GM21717 (cell line): ENCODE measurements at regions not wholly inside any gene's neighbourhood (a gene's known extent, or its start where the extent isn't known, plus 50 kb on each side); places are given as distances from the start of the nearest gene placed in this dataset.

ENCODE experiments used
- ATAC-seq: cut with Tn5 transposase; IDR thresholded peaks from one replicate; pipeline ENCODE4 v1.9.1; 2021; ENCODE audit warnings: mild to moderate bottlenecking, moderate library complexity; ENCODE audit not compliant: unreplicated experiment

- no peak for ATAC-seq
Observed at GRCh38 chr21:38920631-38921398, 115.1 kb downstream of the ETS2 start.

DNA sequence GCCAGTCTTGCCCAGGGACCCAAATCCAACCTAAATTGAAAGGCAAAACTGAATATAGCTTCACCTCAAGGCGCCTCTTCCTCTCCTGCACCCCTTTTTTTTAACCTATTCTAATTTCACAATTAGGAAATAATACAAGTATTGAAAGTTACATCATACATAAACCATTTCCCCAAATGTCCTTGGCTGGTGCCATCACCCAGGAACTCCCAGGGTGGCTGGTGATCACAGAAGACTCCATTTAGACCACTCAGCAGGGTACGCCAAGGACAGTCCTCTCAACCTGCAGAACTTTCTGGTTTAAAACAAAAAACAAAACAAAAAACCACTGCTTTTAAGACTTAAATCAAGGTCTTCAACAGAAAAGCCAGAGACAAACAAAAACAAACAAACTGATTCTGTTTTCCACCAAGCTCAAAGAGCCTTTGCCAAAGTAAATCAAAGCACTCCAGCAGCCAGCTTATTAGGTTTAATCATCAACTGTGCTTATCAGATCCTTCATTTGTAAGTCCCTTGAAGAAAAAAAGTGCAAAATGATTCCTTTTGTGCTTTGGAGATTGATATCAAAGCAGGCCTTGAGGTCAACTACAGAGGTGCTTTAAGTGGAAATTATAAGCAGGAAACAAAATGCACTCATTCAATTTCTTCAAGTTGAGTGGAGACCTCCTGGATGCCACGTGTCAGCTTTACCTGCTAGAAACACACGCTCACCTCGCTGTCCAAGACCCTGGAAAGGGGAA, 113.0 kb downstream of the ETS2 start:
- no peak for ATAC-seq

DNA sequence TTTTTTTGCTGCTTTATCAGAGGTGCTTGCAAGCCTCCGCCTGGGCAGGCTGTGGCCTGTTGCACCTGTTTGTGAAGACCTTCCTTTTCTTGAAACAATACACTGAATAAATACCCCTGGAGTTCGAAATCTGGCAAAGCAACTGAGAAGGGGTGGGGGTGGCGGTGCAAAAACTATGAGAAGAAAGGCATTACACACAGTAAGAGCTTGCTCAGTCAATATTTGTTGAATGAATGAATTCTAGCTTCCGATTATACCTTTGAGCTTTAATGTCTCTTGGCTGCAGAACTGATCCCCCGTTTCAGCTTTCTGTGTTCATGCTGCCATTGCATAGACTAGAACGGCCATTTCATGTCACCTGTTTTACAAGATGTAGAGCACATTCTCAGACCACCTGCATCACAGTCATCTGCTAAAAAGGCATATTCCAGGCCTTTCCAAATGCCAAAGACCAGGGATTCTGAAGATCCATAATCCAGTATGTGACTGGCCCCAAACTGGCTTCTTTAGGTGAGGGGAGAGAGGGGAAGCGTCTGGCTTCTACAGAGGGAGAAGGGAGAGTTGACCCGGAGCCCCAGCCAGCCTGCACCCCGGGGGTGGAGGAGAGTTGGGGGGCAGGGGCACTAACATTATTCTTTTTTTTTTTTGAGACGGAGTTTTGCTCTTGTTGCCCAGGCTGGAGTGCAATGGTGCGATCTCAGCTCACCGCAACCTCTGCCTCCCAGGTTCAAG, 111.5 kb downstream of the ETS2 start:
- no peak for ATAC-seq

DNA sequence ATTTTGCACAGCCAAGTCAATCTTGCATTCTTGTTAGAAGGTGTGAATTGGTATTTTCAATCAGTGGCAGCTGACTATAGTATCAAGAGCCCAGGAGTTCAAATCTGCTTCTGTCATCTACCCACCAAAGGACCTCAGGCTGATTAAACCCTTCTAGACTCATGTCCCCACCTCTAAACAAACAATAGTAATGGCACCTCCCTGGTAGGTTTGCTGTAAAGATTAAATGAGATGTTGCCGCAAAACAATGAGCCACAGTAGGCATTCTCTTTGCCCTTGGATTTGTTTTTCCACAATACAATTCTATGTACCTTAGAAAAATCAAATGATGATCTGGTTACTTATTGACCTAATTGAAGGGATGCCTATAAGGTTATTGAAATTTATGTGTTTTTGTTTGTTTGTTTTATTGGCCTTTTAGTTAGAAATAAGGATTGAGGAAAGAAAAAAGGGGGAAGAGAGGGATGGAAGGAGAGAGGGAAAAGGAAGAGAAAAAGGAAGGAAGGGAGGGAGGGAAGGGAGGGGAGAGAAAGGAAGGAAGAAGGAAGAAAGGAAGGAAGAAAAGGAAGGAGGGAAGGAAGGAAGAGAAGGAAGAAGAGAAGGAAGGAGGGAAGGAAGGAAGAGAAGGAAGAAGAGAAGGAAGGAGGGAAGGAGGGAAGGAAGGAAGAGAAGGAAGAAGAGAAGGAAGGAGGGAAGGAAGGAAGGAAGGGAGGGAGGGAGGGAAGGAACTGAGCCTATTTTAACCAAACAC, 110.7 kb downstream of the ETS2 start:
- no peak for ATAC-seq

- no peak for ATAC-seq
Observed at GRCh38 chr21:38915546-38915945, 109.8 kb downstream of the ETS2 start.

GRCh38 chr21:38914528-38915293, 109.0 kb downstream of the ETS2 start:
- ATAC-seq: no peak

DNA sequence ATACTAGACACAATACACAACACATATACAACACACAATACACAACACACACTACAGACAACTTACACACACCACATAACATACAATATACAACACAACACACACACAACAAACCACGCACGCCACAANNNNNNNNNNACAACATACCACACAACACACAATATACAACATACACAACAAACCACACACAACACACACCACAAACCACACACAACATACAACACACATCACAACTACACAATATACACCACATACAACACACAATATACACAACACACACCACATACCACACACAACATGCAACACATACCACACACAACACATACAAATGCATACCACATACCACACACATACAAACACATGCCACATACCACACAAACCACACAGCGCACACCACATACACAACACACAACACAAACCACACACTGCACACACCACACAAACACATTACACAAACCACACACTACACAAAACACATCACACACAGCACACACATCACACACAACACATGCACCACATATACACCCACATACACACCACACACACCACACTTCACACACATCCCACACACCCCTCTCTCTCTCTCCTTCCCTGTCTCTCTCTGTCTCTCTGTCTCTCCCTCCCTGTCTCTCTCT, 108.3 kb downstream of the ETS2 start:
- ATAC-seq: no peak

DNA sequence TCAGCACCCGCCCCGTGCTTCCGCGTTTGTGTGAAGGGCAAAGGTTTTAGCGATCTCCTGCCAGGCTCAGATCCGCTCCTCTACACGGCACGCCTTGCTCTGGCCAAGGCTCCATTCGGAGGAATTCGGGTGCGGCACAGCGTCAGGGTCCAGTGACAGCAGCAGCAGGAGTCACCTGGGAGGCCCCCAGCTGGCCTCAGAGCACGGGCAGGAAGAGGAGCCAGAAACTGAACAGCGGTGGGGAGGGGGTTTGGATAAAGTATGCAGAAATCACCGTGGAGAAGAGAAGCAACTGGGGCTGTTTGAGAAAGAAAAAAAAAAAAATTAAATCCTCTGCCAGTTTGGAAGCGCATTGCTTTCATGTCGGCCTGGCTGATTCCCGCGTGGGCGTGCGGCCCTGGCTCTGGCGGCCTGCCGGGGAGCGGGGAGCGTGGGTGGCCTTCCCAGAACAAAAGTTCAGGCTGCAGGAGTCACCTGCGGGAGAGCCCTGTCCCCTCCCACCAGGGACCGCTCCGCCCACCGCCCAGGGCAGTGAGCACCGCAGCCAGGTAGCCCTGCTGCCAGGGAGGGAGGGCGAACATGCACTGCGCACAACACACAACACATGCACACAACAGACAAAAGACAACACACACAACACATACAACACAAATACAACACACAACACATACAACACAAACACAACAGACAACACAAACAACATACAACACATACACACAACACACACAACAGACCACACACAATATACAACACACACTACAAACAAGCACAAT, 107.6 kb downstream of the ETS2 start:
- ATAC-seq: no peak

DNA sequence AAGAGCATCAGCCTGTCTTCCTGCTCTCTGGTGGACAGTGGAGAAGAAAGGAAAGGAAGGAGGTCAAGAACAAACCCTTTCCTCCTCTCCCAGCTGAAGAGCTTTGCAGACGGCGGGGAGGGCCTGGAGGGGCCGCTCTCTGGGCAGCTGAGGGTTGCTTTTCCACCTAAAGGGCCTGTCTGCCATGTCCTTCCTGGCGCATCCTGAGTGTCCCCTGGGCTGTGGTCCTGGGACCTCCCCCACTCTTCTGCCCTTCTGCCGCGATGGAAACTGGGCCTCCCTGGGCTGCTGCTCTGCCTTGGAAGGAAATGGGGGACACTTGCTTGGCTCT, 107.0 kb downstream of the ETS2 start:
- no peak for ATAC-seq

DNA sequence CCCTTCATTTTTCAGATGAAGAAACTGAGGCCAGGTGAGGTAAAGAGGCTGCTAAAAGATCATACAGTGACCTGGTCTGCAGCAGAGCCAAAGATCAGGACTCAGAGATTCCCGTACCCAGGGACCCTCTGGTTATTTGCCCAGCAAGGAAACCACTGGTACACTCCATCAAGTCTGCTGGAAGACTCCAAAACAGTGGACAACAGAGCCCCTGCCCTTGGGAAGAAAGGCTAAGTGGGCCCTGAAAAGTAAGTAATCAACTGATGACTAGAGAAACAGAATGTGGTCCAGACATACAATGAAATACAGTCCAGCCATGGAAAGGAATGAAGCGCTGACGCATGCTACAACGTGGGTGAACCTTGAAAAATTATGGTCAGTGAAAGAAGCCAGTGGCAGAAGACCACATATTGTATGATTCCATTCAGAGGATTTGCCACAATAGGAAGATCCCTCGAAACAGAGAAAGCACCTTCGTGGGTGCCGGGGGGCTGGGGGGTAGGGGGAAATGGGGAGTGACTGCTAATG, 106.4 kb downstream of the ETS2 start:
- ATAC-seq: no peak

DNA sequence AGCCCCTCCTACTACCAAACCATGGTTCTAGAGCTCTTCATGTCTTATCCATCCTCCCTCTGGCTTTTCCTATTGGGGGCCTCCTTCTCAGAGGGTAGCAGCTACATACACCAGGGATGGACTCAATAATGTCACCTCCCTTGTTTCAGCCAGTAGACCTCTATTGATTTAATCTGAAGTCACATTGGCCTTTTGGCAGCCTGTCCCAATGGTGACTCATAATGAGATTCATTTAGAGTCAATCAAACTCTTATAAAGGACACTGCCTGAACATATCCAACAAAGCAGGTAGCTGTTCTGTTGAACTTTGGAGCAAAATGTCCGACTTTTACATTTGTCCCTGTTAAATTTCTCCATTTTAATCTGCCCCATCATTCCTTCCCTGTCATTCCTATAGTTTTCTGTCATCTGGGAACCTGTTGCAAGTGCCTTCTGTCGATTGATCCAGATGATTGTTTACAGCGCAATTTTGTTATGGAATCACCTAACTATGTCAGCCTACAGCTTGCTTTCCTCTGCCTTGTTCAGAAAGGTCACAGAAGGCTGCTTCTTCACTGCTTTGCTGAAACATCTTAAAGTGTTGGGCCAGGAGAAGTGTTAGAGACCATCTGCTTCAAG, 105.9 kb downstream of the ETS2 start:
- ATAC-seq: no peak

DNA sequence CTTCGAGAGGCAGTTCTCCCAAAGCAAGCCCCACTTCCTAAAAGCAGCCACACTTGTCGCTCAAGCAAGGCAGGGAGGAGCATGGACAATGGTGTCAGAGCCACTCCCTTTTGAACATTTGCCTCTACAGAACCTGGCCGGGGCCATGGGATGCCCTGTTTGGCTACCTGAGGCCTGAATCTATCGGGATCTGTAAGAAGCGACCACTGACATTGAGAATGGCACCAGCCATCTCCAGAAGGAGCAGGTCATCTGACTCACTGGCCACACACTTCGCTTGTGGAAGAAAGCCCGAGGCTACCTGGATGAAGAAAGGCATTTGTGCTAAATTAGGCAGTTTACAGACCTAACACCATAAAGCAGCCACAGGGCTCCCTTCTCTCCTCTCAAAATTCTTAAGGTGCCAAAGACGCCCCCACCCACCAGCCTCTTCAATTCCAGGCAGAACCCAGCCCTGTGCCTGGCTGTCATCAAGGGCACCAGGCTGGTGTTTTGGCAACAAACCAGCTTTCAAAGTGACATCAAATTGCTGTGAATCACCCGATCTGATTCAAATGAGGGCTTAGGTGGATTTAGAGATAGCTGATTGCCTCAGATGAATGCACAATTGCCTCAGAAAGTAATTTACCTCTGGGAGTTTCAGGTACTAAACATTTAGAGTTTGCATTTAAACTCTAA, 104.8 kb downstream of the ETS2 start:
- ATAC-seq: no peak

GRCh38 chr21:38909929-38910328, 104.2 kb downstream of the ETS2 start:
- no peak for ATAC-seq

- no peak for ATAC-seq
Observed at GRCh38 chr21:38909109-38909508, 103.4 kb downstream of the ETS2 start.

DNA sequence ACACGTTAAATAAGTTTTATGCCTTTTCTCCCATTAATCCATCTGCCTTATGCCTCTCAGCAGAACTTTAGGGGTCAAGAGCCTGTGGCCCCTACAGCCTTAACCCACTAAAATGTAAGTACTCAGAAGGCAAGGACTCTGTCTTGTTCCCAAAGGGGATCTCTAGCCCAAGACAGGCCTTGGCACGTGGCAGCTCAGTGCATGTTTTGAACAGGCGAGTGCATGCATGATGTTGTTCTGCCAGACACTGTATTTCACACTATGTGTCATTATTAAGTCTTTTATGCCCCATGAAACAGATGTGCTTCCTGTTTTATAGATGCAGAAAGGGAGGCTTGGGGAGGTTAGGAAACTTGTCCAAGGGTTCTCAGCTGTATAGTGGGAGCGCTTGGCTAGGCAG, 102.8 kb downstream of the ETS2 start:
- ATAC-seq: no peak

DNA sequence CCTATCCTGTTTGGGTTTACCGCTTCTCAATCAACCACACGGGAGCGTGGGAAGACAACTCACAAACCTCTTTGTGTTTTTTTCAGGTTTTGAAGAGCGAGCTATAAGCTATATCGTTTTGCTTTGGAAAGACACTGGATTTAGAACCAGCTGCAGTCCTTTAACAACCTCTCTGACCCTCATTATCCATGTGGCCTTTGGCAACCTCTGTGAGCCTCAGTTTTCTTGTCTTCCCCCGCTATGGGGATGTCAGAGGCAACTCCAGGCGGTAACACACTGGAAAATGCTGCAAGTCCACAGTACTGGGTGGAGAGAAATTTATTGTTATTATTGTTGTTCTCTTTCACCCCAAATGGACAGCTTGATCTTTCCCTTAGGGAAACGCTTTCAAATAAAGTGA, 100.0 kb downstream of the ETS2 start:
- no peak for ATAC-seq

- no peak for ATAC-seq
Observed at GRCh38 chr21:38905328-38905727, 99.6 kb downstream of the ETS2 start.

GRCh38 chr21:38903690-38904139, 98.0 kb downstream of the ETS2 start:
- no peak for ATAC-seq
